ENCODE measurements at regions not wholly inside any gene's neighbourhood (a gene's known extent, or its start where the extent isn't known, plus 50 kb on each side); places are given as distances from the start of the nearest gene placed in this dataset.

- DNase-seq (ENCODE audit: low spot score): peak; percentile 43
- in situ Hi-C loops (cut with MboI; ENCODE audit: low pct_unique_long_range_greater_than_20kb, low sequenced_read_pairs, unreplicated experiment): no loop called here
- TF ChIP-seq CTCF (IDR thresholded peaks at IDR 0.05; ENCODE audit: extremely low read depth, insufficient read depth, missing control alignments): no peak
These were observed 147.4 kb upstream of the ZC3H12C start for GRCh38 chr11:109945626-109946321.

GRCh38 chr11:109946322-109946846 lies 146.8 kb upstream of the ZC3H12C start:
- DNase-seq (ENCODE audit: low spot score): peak; percentile 54
- in situ Hi-C loops (cut with MboI; ENCODE audit: low pct_unique_long_range_greater_than_20kb, low sequenced_read_pairs, unreplicated experiment): no loop called here
- peak; percentile 95 for TF ChIP-seq CTCF (IDR thresholded peaks at IDR 0.05; ENCODE audit: extremely low read depth, insufficient read depth, missing control alignments)

- TF ChIP-seq CTCF (IDR thresholded peaks at IDR 0.05; ENCODE audit: extremely low read depth, insufficient read depth, missing control alignments): no peak
- no peak for DNase-seq (ENCODE audit: low spot score)
- in situ Hi-C loops (cut with MboI; ENCODE audit: low pct_unique_long_range_greater_than_20kb, low sequenced_read_pairs, unreplicated experiment): loop anchor here (10.0 to 25.0 kb wide), 2 partner anchors 130 to 408 kb away; no protein-coding TSS in a partner anchor
These were observed 138.7 kb upstream of the ZC3H12C start for GRCh38 chr11:109954534-109954933.

GRCh38 chr11:109956124-109956793 lies 136.9 kb upstream of the ZC3H12C start:
- in situ Hi-C loops (cut with MboI; ENCODE audit: low pct_unique_long_range_greater_than_20kb, low sequenced_read_pairs, unreplicated experiment): loop anchor here (10.0 to 25.0 kb wide), 2 partner anchors 129 to 406 kb away; no protein-coding TSS in a partner anchor
- no peak for TF ChIP-seq CTCF (IDR thresholded peaks at IDR 0.05; ENCODE audit: extremely low read depth, insufficient read depth, missing control alignments)
- DNase-seq (ENCODE audit: low spot score): no peak

GRCh38 chr11:109957000-109957399 lies 136.2 kb upstream of the ZC3H12C start:
- DNase-seq (ENCODE audit: low spot score): no peak
- in situ Hi-C loops (cut with MboI; ENCODE audit: low pct_unique_long_range_greater_than_20kb, low sequenced_read_pairs, unreplicated experiment): loop anchor here (10.0 to 25.0 kb wide), 2 partner anchors 128 to 405 kb away; no protein-coding TSS in a partner anchor
- TF ChIP-seq CTCF (IDR thresholded peaks at IDR 0.05; ENCODE audit: extremely low read depth, insufficient read depth, missing control alignments): no peak

- no peak for TF ChIP-seq CTCF (IDR thresholded peaks at IDR 0.05; ENCODE audit: extremely low read depth, insufficient read depth, missing control alignments)
- DNase-seq (ENCODE audit: low spot score): no peak
- in situ Hi-C loops (cut with MboI; ENCODE audit: low pct_unique_long_range_greater_than_20kb, low sequenced_read_pairs, unreplicated experiment): loop anchor here (10.0 to 25.0 kb wide), 2 partner anchors 127 to 405 kb away; no protein-coding TSS in a partner anchor
These were observed 135.6 kb upstream of the ZC3H12C start for GRCh38 chr11:109957601-109958000.

Measured in GM13977 (cell line).